ENCODE measurements at regions not wholly inside any gene's neighbourhood (a gene's known extent, or its start where the extent isn't known, plus 50 kb on each side); places are given as distances from the start of the nearest gene placed in this dataset.

DNA sequence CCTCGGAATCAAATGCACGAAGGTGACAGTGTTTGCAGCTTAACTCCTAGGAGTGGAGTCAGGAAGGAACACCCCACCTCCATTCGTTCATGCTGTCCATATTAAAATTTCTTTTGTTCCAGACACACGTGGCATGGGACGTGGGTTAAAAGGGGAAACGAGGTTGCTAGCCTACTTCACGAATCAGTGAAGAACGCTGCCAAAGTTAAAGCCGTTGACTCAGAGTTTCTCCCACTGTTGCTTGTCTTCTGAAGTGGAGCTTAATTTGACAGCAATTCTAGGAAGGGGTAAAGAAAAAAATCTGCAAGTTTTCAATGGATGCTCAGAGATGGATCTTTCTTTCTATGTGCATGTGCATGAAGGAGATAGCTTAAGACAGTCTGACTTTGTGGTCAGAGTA is 499.1 kb downstream of the CD83 start:
- peak in 2 of 3 donors; percentile 22 to 46 for DNase-seq
- Histone ChIP-seq H3K27me3 (replicated peaks in 2 of 5; ENCODE audit: control insufficient read depth in 4 of 5, insufficient read depth in 5 of 5, low read length in 4 of 5) (no peaks in the 10 kb centered on the region), H3K4me1 (ENCODE audit: control extremely low read depth in 1 of 4, control insufficient read depth in 4 of 4, insufficient read depth in 4 of 4, low read length in 3 of 4) (peaks cover 0 to 20% (median 13%) of the 10 kb centered on the region in 4 experiments), H3K9me3 (ENCODE audit: control extremely low read depth in 1 of 5, control insufficient read depth in 4 of 5, insufficient read depth in 2 of 5, low read depth in 1 of 5, low read length in 4 of 5) (peaks cover 0 to 5% (median 2%) of the 10 kb centered on the region in 5 experiments), H3K27ac (ENCODE audit: insufficient read depth in 1 of 2, low read depth in 1 of 2, low read length in 2 of 2, poor library complexity in 1 of 2, severe bottlenecking in 2 of 2) (no peak overlapping the region), H3K36me3 (ENCODE audit: control insufficient read depth in 4 of 4, insufficient read depth in 4 of 4, low read length in 3 of 4) (no peaks in the 10 kb centered on the region), H3K4me3 (ENCODE audit: control insufficient read depth in 1 of 7, extremely low read depth in 1 of 7, insufficient read depth in 4 of 7, low read depth in 2 of 7, low read length in 6 of 7) (no peak overlapping the region)
- ChIA-PET POLR2A (no interaction called here), CTCF (interaction anchor here (1.5 to 2.0 kb wide), 2 partner anchors 11 to 17 kb away, joined by 3 to 4 read pairs; no protein-coding TSS in a partner anchor)
- WGBS (ENCODE audit: insufficient coverage) = 72% methylated on average over 9 of the region's 9 CpGs

DNA sequence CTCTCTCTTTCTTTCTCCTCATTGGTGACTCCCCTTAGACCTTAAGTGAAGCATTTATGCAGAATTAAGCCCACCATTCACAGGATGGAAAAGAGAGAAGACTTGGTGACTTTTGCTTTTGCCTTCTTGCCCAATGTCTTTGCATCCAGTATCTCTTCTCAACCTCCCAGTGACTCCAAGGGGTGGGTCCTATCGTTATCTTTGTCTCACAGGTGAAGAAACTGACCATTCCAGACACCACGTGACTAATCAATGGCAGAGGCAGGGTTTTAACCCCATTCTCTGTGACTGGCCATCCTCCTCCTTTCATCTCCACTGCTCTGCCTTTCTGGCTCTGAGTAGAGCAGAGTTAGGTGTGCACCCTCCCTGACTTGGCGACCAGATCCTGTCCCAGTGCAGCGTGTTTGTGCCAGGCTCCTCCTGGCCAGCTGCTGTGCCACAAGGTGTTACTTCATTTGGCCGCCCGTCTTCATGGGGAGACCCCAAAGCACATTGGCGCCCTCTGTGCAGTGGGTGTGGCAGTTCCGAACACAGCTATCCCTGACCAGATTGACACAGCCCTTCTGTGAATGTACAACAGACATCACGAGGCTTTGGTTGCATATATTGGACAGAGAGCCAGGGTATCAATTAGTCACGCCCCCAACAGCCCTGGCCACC is 501.3 kb downstream of the CD83 start:
- Histone ChIP-seq H3K27ac (ENCODE audit: insufficient read depth in 1 of 2, low read depth in 1 of 2, low read length in 2 of 2, poor library complexity in 1 of 2, severe bottlenecking in 2 of 2) (no peak overlapping the region), H3K4me1 (ENCODE audit: control extremely low read depth in 1 of 4, control insufficient read depth in 4 of 4, insufficient read depth in 4 of 4, low read length in 3 of 4) (peaks cover 0 to 24% (median 15%) of the 10 kb centered on the region in 4 experiments), H3K27me3 (replicated peaks in 2 of 5; ENCODE audit: control insufficient read depth in 4 of 5, insufficient read depth in 5 of 5, low read length in 4 of 5) (no peaks in the 10 kb centered on the region), H3K4me3 (ENCODE audit: control insufficient read depth in 1 of 7, extremely low read depth in 1 of 7, insufficient read depth in 4 of 7, low read depth in 2 of 7, low read length in 6 of 7) (no peak overlapping the region), H3K9me3 (ENCODE audit: control extremely low read depth in 1 of 5, control insufficient read depth in 4 of 5, insufficient read depth in 2 of 5, low read depth in 1 of 5, low read length in 4 of 5) (peaks cover 0 to 5% (median 2%) of the 10 kb centered on the region in 5 experiments), H3K36me3 (ENCODE audit: control insufficient read depth in 4 of 4, insufficient read depth in 4 of 4, low read length in 3 of 4) (no peaks in the 10 kb centered on the region)
- no peak for DNase-seq
- ChIA-PET POLR2A (interaction anchor here (0.6 kb wide), 1 partner anchor 344 kb away, joined by 3 read pairs; no protein-coding TSS in a partner anchor), CTCF (interaction anchor here (1.1 kb wide), 1 partner anchor 38 kb away, joined by 6 read pairs; no protein-coding TSS in a partner anchor)
- WGBS (ENCODE audit: insufficient coverage) = 99% methylated on average over 10 of the region's 10 CpGs

DNA sequence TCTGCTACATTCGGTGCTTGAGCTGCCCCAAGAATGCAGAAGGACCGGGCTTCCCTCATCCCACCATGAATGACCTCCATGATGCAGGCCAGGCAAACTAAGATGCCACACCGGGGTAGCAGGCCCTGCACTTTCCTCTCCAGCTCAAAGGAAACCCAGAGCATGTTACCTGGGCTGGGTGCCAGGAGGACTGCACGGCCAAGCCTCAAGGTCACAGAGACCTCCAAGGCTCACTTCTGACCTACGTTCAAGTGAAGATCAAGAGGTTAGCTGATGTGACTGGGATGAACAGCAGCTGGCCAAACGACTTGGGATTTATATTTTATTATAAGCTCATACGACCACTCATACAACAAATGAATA is 501.8 kb downstream of the CD83 start:
- Histone ChIP-seq H3K27ac (ENCODE audit: insufficient read depth in 1 of 2, low read depth in 1 of 2, low read length in 2 of 2, poor library complexity in 1 of 2, severe bottlenecking in 2 of 2) (no peak overlapping the region), H3K9me3 (ENCODE audit: control extremely low read depth in 1 of 5, control insufficient read depth in 4 of 5, insufficient read depth in 2 of 5, low read depth in 1 of 5, low read length in 4 of 5) (peaks cover 0 to 5% (median 2%) of the 10 kb centered on the region in 5 experiments), H3K27me3 (replicated peaks in 2 of 5; ENCODE audit: control insufficient read depth in 4 of 5, insufficient read depth in 5 of 5, low read length in 4 of 5) (no peaks in the 10 kb centered on the region), H3K4me1 (ENCODE audit: control extremely low read depth in 1 of 4, control insufficient read depth in 4 of 4, insufficient read depth in 4 of 4, low read length in 3 of 4) (peaks cover 0 to 24% (median 15%) of the 10 kb centered on the region in 4 experiments), H3K36me3 (ENCODE audit: control insufficient read depth in 4 of 4, insufficient read depth in 4 of 4, low read length in 3 of 4) (no peaks in the 10 kb centered on the region), H3K4me3 (ENCODE audit: control insufficient read depth in 1 of 7, extremely low read depth in 1 of 7, insufficient read depth in 4 of 7, low read depth in 2 of 7, low read length in 6 of 7) (no peak overlapping the region)
- no peak for DNase-seq
- ChIA-PET POLR2A (interaction anchor here (0.6 kb wide), 2 partner anchors 344 to 568 kb away, joined by 3 to 5 read pairs; no protein-coding TSS in a partner anchor), CTCF (interaction anchor here (0.7 to 1.1 kb wide), 2 partner anchors 37 to 685 kb away, joined by 3 to 6 read pairs; no protein-coding TSS in a partner anchor)
- WGBS (ENCODE audit: insufficient coverage) = 80% methylated on average over 4 of the region's 7 CpGs

DNA sequence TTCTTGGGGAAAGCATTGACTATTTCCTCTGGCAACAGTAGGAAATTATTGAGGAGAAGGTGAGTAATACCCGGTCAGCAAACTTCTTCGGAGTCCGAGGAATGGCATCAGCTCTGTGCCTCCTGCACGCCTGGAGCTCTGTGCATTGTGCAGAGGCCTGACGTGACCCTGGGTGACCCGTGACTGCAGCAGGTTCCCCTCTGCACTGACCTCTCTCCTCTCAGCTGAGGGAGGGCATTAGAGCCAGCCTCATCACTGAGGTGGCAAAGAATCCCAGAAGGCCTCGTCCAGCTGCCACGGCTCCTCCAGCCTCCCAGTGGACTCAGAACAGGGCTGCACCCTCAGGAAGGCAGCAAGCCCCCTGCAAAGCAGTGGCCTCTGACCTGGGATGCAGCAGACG is 502.9 kb downstream of the CD83 start:
- CTCF ChIA-PET = no interaction called here
- no peak for DNase-seq
- Histone ChIP-seq H3K4me1 (ENCODE audit: control extremely low read depth in 1 of 4, control insufficient read depth in 4 of 4, insufficient read depth in 4 of 4, low read length in 3 of 4) (peaks cover 0 to 18% (median 15%) of the 10 kb centered on the region in 4 experiments), H3K9me3 (ENCODE audit: control extremely low read depth in 1 of 5, control insufficient read depth in 4 of 5, insufficient read depth in 2 of 5, low read depth in 1 of 5, low read length in 4 of 5) (peaks cover 0 to 5% (median 2%) of the 10 kb centered on the region in 5 experiments), H3K4me3 (ENCODE audit: control insufficient read depth in 1 of 7, extremely low read depth in 1 of 7, insufficient read depth in 4 of 7, low read depth in 2 of 7, low read length in 6 of 7) (no peak overlapping the region), H3K27ac (ENCODE audit: insufficient read depth in 1 of 2, low read depth in 1 of 2, low read length in 2 of 2, poor library complexity in 1 of 2, severe bottlenecking in 2 of 2) (no peak overlapping the region), H3K27me3 (replicated peaks in 2 of 5; ENCODE audit: control insufficient read depth in 4 of 5, insufficient read depth in 5 of 5, low read length in 4 of 5) (no peaks in the 10 kb centered on the region), H3K36me3 (ENCODE audit: control insufficient read depth in 4 of 4, insufficient read depth in 4 of 4, low read length in 3 of 4) (no peaks in the 10 kb centered on the region)
- 98% methylated on average over 7 of the region's 9 CpGs for WGBS (ENCODE audit: insufficient coverage)
- POLR2A ChIA-PET = no interaction called here

DNA sequence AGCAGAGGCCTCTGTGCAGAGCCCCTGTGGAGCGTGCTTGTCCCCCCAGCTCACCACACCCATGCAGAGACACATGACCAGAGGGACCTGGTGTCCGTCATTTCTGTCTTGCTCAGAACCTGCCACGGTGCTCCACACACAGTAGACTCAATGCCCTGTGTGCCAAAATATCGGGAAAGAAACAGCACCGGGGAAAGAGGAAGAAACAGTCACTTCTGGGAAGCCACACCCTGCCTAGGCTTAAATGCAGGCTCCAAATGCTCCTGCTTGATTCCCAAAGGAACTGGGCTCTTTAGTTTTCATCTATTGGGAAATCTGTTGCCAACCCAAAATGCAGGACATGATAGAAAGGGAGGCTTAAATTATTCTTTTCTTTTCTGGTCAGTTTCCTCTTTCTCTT is 503.9 kb downstream of the CD83 start:
- Histone ChIP-seq H3K4me3 (ENCODE audit: control insufficient read depth in 1 of 7, extremely low read depth in 1 of 7, insufficient read depth in 4 of 7, low read depth in 2 of 7, low read length in 6 of 7) (peak overlapping the region in 1 of 7 experiments; percentile 42), H3K4me1 (ENCODE audit: control extremely low read depth in 1 of 4, control insufficient read depth in 4 of 4, insufficient read depth in 4 of 4, low read length in 3 of 4) (peaks cover 0 to 18% (median 15%) of the 10 kb centered on the region in 4 experiments), H3K9me3 (ENCODE audit: control extremely low read depth in 1 of 5, control insufficient read depth in 4 of 5, insufficient read depth in 2 of 5, low read depth in 1 of 5, low read length in 4 of 5) (no peaks in the 10 kb centered on the region), H3K27ac (ENCODE audit: insufficient read depth in 1 of 2, low read depth in 1 of 2, low read length in 2 of 2, poor library complexity in 1 of 2, severe bottlenecking in 2 of 2) (no peak overlapping the region), H3K27me3 (replicated peaks in 2 of 5; ENCODE audit: control insufficient read depth in 4 of 5, insufficient read depth in 5 of 5, low read length in 4 of 5) (no peaks in the 10 kb centered on the region), H3K36me3 (ENCODE audit: control insufficient read depth in 4 of 4, insufficient read depth in 4 of 4, low read length in 3 of 4) (no peaks in the 10 kb centered on the region)
- POLR2A ChIA-PET = no interaction called here
- DNase-seq = no peak
- CTCF ChIA-PET = interaction anchor here (1.6 kb wide), 1 partner anchor 12 kb away, joined by 4 read pairs; no protein-coding TSS in a partner anchor
- 19% methylated on average over 4 of the region's 5 CpGs for WGBS (ENCODE audit: insufficient coverage)

DNA sequence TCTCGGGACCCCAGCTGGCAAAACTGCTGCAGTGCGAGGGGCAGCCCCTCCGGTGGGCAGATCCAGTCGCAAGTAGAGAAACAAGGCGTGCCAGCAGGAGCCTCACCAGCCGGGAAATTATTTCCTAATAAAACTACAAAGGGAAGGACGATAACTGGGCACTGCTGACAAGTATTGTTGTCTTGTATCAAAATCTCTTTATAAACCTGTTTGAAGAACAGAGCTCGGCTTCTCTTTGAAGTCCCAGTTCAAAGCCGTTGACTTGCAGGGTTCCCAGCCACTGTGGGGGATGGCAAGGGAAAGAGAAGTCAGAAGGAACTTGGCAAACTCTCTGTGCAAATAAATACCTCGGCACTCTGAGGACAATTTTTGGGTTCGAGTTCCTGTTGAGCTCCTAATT is 504.5 kb downstream of the CD83 start:
- H3K27me3 ChIP-seq (replicated peaks in 2 of 5; ENCODE audit: control insufficient read depth in 4 of 5, insufficient read depth in 5 of 5, low read length in 4 of 5) = no peaks in the 10 kb centered on the region
- CTCF ChIA-PET = interaction anchor here (1.3 to 1.6 kb wide), 2 partner anchors 12 to 34 kb away, joined by 4 read pairs; no protein-coding TSS in a partner anchor
- peak in 2 of 3 donors; percentile 13 to 21 for DNase-seq
- peaks cover 0 to 16% (median 14%) of the 10 kb centered on the region in 4 experiments for H3K4me1 ChIP-seq (ENCODE audit: control extremely low read depth in 1 of 4, control insufficient read depth in 4 of 4, insufficient read depth in 4 of 4, low read length in 3 of 4)
- POLR2A ChIA-PET = no interaction called here
- H3K9me3 ChIP-seq (ENCODE audit: control extremely low read depth in 1 of 5, control insufficient read depth in 4 of 5, insufficient read depth in 2 of 5, low read depth in 1 of 5, low read length in 4 of 5) = no peaks in the 10 kb centered on the region
- peak overlapping the region in 1 of 7 experiments; percentile 34 for H3K4me3 ChIP-seq (ENCODE audit: control insufficient read depth in 1 of 7, extremely low read depth in 1 of 7, insufficient read depth in 4 of 7, low read depth in 2 of 7, low read length in 6 of 7)
- no peak overlapping the region for H3K27ac ChIP-seq (ENCODE audit: insufficient read depth in 1 of 2, low read depth in 1 of 2, low read length in 2 of 2, poor library complexity in 1 of 2, severe bottlenecking in 2 of 2)
- WGBS (ENCODE audit: insufficient coverage) = 50% methylated on average over 9 of the region's 11 CpGs
- no peaks in the 10 kb centered on the region for H3K36me3 ChIP-seq (ENCODE audit: control insufficient read depth in 4 of 4, insufficient read depth in 4 of 4, low read length in 3 of 4)

DNA sequence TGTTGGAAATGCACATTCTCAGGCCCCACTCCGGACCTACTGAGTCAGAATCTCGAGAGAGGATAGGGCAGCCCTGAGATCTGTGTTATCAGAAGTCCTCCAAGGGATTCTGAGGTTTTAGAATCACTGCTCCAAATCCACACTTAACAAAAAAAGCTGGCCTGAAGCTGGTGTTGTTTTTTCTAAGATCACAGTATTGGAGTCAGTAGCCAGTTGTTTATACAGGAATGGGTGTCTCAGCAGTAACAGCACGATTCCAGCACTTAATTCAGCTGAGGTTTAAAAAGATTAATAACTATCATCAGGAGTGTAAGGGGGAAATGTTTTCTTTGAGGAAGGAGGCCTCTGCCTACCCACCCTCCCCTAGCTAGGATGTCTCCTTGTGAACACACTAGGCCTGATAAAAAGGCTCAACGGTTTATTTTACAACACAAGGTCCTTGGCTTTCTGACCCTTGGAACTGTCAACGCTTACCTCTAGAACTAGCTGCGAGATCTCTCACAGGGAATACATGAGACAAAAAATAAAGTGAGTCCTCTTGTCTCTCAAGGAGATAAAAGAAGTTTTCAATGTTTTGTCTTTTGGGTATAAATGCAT is 505.4 kb downstream of the CD83 start:
- no peaks in the 10 kb centered on the region for H3K36me3 ChIP-seq (ENCODE audit: control insufficient read depth in 4 of 4, insufficient read depth in 4 of 4, low read length in 3 of 4)
- peaks cover 0 to 4% (median 0%) of the 10 kb centered on the region in 5 experiments for H3K9me3 ChIP-seq (ENCODE audit: control extremely low read depth in 1 of 5, control insufficient read depth in 4 of 5, insufficient read depth in 2 of 5, low read depth in 1 of 5, low read length in 4 of 5)
- no peak for DNase-seq
- 94% methylated on average over 5 of the region's 6 CpGs for WGBS (ENCODE audit: insufficient coverage)
- ChIA-PET CTCF (interaction anchor here (0.6 to 1.9 kb wide), 4 partner anchors 11 to 695 kb away, joined by 3 to 6 read pairs (median 4); no protein-coding TSS in a partner anchor), POLR2A (no interaction called here)
- peaks cover 0 to 16% (median 14%) of the 10 kb centered on the region in 4 experiments for H3K4me1 ChIP-seq (ENCODE audit: control extremely low read depth in 1 of 4, control insufficient read depth in 4 of 4, insufficient read depth in 4 of 4, low read length in 3 of 4)
- no peak overlapping the region for H3K27ac ChIP-seq (ENCODE audit: insufficient read depth in 1 of 2, low read depth in 1 of 2, low read length in 2 of 2, poor library complexity in 1 of 2, severe bottlenecking in 2 of 2)
- H3K27me3 ChIP-seq (replicated peaks in 2 of 5; ENCODE audit: control insufficient read depth in 4 of 5, insufficient read depth in 5 of 5, low read length in 4 of 5) = no peaks in the 10 kb centered on the region
- H3K4me3 ChIP-seq (ENCODE audit: control insufficient read depth in 1 of 7, extremely low read depth in 1 of 7, insufficient read depth in 4 of 7, low read depth in 2 of 7, low read length in 6 of 7) = no peak overlapping the region

Data from common myeloid progenitor, CD34-positive (primary cell).